ENCODE measurements at regions not wholly inside any gene's neighbourhood (a gene's known extent, or its start where the extent isn't known, plus 50 kb on each side); places are given as distances from the start of the nearest gene placed in this dataset.

GRCh38 chr7:113684165-113684564 lies 234.6 kb downstream of the PPP1R3A start:
- H3K4me2 ChIP-seq = no peak overlapping the region
- no peak overlapping the region for H3K27ac ChIP-seq
- WGBS (ENCODE audit: missing lambda C conversion rate) = 7% methylated on average over 5 of the region's 5 CpGs
- POLR2A ChIA-PET = no interaction called here
- TF ChIP-seq NFE2L2 (conservative IDR thresholded peaks at IDR 0.05; ENCODE audit: low read length) = no peak
- TF ChIP-seq KDM5A (IDR thresholded peaks at IDR 0.05) = no peak
- CTCF ChIA-PET = interaction anchor here (1.6 kb wide), 1 partner anchor 10 kb away, joined by 5 read pairs; no protein-coding TSS in a partner anchor
- no peaks in the 10 kb centered on the region for H3K4me1 ChIP-seq
- no peak overlapping the region for H3K4me3 ChIP-seq
- H3K9me3 ChIP-seq = no peaks in the 10 kb centered on the region
- FAIRE-seq = no peak
- DNase-seq (ENCODE audit: low read depth in 1 of 2, low spot score in 1 of 2) = no peak
- ATAC-seq = no peak

GRCh38 chr7:113677811-113678210 lies 241.0 kb downstream of the PPP1R3A start:
- ATAC-seq (no peak), FAIRE-seq (no peak), DNase-seq (ENCODE audit: low read depth in 1 of 2, low spot score in 1 of 2) (no peak)
- TF ChIP-seq EP300 (IDR thresholded peaks at IDR 0.05) = no peak
- TF ChIP-seq CEBPB (IDR thresholded peaks at IDR 0.05) = no peak
- TF ChIP-seq ESRRA (IDR thresholded peaks at IDR 0.05; ENCODE audit: borderline replicate concordance, low read length) = no peak
- TF ChIP-seq NR3C1 (IDR thresholded peaks at IDR 0.05) = no peak
- no peak for TF ChIP-seq ATOH8 (CRISPR knock-in tag; IDR thresholded peaks at IDR 0.05; ENCODE audit: low read depth)
- no peak for TF ChIP-seq EHMT2 (IDR thresholded peaks at IDR 0.05; ENCODE audit: low read depth)
- no peak for TF ChIP-seq HEYL (CRISPR knock-in tag; IDR thresholded peaks at IDR 0.05)
- TF ChIP-seq JUNB (IDR thresholded peaks at IDR 0.05) = no peak
- no peak for TF ChIP-seq RCOR1 (IDR thresholded peaks at IDR 0.05; ENCODE audit: low read depth, low read length)
- Histone ChIP-seq H3K4me2 (no peak overlapping the region), H3K27ac (no peak overlapping the region), H3K9me3 (no peaks in the 10 kb centered on the region), H3K4me1 (no peaks in the 10 kb centered on the region), H3K4me3 (no peak overlapping the region)
- 11% methylated on average over 3 of the region's 3 CpGs for WGBS (ENCODE audit: missing lambda C conversion rate)
- ChIA-PET CTCF (no interaction called here), POLR2A (no interaction called here)

- no peaks in the 10 kb centered on the region for H3K4me1 ChIP-seq
- ChIA-PET CTCF (no interaction called here), POLR2A (no interaction called here)
- ATAC-seq (no peak), FAIRE-seq (no peak), DNase-seq (ENCODE audit: low read depth in 1 of 2, low spot score in 1 of 2) (no peak)
- 0% methylated on average over 1 of the region's 1 CpG for WGBS (ENCODE audit: missing lambda C conversion rate)
- no peak overlapping the region for H3K4me3 ChIP-seq
- H3K27ac ChIP-seq = no peak overlapping the region
- TF ChIP-seq HMGXB4 (CRISPR knock-in tag; IDR thresholded peaks at IDR 0.05; ENCODE audit: borderline replicate concordance) (no peak), POLR2AphosphoS2 (conservative IDR thresholded peaks at IDR 0.05; ENCODE audit: low read length) (no peak), REST (IDR thresholded peaks at IDR 0.05) (no peak), FOXS1 (CRISPR knock-in tag; IDR thresholded peaks at IDR 0.05) (no peak), TFCP2L1 (CRISPR knock-in tag; IDR thresholded peaks at IDR 0.05) (no peak), KDM1A (IDR thresholded peaks at IDR 0.05; ENCODE audit: low read depth) (no peak), SMC3 (IDR thresholded peaks at IDR 0.05) (no peak), HOXB13 (CRISPR knock-in tag; IDR thresholded peaks at IDR 0.05; ENCODE audit: low read depth) (no peak), JUN (IDR thresholded peaks at IDR 0.05) (no peak), HES2 (IDR thresholded peaks at IDR 0.05) (no peak), PBX3 (IDR thresholded peaks at IDR 0.05) (no peak), USF2 (IDR thresholded peaks at IDR 0.05) (no peak), KDM5A (IDR thresholded peaks at IDR 0.05) (no peak), BHLHE40 (IDR thresholded peaks at IDR 0.05; ENCODE audit: low read depth, low read length) (no peak), RCOR1 (IDR thresholded peaks at IDR 0.05; ENCODE audit: low read depth, low read length) (no peak), GATA3 (IDR thresholded peaks at IDR 0.05; ENCODE audit: borderline replicate concordance) (no peak)
- no peak overlapping the region for H3K4me2 ChIP-seq
- H3K9me3 ChIP-seq = no peaks in the 10 kb centered on the region
Measured at GRCh38 chr7:113664867-113665266, 253.9 kb downstream of the PPP1R3A start.

All from A549 (cell line).